ENCODE measurements at regions not wholly inside any gene's neighbourhood (a gene's known extent, or its start where the extent isn't known, plus 50 kb on each side); places are given as distances from the start of the nearest gene placed in this dataset.
A peak's percentile ranks its signal among the peaks of the same experiment; 100 is the strongest.
"Not testable (repeated sequence)": the region's sequence is repeated elsewhere in the genome, so short reads cannot be mapped to it uniquely, and the experiment has no call there.

GRCh38 chr5:173667702-173668101 lies 51.3 kb upstream of the BOD1 start:
- no peak for DNase-seq

DNA sequence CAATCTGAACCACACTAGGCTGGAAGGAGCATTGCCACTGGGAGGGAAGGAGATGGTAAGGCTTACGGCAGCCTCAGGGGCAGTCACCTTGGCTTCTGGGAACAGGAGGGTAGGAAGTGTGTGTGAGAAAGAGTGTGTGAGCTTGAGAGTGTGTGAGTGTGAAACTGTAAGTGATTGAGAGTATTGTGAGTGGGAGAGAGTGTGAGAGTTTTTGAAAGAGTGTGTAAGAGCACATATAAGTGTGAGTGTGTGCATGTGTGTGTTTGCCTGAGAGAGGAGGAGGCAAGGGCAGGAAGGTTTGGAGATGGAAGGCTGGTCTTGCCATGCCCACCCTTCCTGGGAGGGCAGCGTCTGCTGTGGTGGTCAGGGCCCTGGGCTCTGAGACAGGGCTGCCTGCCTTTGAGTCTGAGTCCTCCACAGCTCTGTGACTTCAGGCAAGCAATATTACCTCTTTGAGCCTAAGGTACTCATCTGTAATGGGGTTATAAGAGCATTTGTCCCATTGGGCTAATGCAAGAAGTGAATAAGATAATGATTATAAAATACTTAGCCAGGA lies 51.9 kb upstream of the BOD1 start:
- no peak for DNase-seq

GRCh38 chr5:173668910-173669309 lies 52.5 kb upstream of the BOD1 start:
- no peak for DNase-seq

- DNase-seq: no peak
These were observed 53.0 kb upstream of the BOD1 start for GRCh38 chr5:173669483-173669882.

DNA sequence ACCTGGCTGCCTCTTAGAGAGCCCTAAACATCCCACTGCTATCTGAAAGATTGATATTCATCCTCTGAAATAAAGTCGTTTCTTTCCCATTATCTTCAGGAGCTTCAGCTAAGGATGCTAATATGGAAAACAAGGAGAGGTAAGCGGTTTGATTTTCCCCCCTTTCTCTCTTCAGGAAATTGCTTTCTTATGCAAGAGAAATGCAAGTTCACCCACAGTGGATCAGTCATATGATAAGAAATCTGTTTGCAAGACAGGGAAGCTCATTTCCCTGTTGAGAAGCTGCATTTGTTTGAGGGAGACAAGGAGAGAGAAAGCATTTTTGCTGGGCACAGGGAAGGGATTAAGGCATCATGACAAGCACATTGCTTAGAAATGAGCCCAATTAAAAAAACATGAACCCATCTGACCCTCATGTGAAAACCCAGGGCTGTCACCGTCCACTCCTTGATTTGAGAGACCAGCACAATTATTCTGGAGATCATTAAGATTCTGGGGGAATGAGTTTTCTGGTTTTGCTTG lies 53.7 kb upstream of the BOD1 start:
- DNase-seq: no peak

GRCh38 chr5:173670791-173671120 lies 54.3 kb upstream of the BOD1 start:
- no peak for DNase-seq

DNA sequence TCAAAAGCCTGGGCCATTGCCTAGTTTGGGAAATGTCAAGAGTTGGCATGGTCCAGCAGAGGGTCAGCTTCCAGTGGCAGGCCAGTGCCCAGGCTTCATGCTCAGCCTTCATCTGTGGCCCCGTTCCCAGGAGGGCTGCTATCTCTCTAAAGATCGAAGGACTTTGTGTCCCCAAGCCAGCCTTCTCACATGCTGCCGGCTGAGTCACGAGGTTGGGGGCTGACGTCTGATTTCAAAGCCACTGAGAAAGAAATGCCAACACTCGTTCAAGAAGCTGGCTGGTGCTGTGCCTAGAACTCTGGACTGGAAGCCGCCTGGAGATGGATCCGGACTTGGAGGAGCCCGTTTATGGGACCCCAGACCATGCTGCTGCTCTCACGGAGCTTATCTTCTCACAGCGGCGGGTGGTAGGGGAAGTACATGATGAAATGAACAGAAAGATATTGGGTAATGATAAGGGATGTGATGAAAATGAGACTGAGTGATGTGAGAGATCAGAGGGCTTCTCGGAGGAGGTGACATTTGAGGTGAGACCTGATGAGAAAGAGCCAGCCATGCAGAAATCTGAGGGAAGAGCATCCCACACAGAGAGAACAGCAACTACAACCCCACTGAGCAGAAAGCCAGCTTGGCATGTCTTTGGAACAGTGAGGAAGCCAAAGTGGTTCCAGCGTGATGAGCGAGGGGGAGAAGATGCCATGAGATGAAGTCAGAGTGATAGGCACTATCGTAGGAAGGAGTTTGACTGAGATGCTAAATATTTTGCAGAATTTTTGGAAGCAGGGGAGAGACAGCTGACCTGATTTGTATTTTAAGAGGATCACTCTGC lies 54.9 kb upstream of the BOD1 start:
- DNase-seq: no peak

- no peak for DNase-seq
These were observed 55.7 kb upstream of the BOD1 start for GRCh38 chr5:173672166-173672565.

DNA sequence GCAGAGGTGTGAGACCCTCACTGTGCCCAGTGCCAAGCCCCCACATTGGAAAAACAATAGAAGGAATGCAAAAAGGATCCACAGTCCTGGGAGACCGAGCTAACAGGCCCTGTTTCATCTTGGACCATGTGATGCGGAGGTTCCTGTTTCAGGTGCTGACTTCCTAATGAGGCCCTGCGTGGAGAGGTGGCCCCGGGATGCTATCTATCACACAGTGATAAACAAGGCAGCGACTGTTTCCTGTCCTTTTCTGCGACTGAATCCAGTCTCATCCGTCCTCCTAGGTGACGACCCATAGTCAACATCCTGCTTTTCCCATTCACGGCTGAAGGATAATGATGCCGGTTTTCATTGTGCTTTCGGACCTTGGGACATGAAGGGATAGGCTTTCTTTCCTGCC lies 56.4 kb upstream of the BOD1 start:
- DNase-seq: no peak

DNA sequence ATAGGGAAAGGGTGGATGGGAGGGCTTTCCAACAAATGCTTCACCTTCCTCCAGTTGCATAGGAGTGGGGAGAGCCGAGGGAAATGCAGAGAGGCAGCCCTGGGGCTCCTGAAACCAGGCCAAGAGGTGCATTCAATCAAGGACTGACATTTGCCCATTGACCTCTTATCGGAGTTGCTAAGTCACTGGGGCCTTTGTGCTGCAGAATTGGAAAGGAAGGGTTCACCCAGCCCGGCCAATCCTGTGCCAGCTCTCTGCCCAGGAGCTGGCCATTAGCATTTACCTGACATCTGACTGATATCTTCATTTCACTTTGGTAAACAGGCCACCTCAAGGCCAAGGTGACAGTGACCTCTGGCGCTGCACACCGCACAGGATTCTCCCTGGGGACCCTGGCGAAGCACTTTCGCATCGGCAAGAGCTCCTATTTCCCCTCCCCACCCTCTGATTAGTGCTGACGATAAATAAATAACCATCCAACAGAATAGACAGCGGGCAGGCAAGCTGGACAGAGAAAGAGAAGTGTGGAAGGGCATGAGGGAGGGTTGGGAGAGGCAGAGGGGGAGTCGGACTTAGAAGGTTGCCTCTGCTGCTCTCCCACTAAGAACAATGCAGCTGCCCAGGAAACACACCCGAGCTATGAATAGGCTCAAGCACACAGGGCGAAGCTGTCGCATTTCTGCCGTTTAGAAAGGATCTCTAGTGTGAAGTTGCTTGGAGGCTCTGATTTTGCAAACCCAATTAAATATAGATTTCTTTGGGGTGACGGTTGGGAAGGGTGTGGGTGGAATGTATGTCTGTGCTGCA lies 57.0 kb upstream of the BOD1 start:
- no peak for DNase-seq

DNA sequence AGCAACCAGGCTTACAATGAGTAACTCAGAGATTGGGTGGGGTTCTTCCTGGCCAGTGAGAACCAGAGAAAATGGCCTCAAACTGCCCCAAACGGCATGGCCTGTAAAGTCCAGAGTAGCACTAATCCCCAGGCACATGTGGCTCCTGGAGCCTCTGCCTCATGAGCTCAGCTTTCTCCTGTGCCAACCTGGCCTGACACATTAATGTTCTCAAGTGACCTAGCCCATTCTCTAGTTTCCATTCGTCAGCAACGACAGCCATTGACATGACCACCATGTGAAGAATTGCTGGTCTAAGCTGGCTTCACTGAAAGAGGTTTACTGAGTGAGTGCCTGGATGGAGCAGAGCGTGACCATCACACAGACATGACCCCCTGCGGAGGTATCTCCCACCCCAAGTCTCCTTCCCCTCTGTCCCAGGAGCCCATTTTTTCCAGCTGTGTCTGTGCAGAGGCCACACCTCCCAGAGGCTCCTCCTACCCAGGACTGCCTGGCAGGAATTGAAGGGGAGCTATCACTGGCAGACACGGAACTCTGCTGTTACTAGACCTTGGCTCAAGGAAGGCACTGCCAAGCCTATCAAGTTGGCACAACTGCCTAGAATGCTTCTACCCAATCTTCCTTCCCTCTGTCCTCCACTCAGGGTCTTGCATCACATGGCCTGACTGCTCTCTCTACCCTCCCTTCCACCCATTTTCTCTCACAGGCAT lies 59.0 kb upstream of the BOD1 start:
- no peak for DNase-seq

GRCh38 chr5:173676375-173676774 lies 59.9 kb upstream of the BOD1 start:
- DNase-seq: no peak

- DNase-seq: no peak
These were observed 60.7 kb upstream of the BOD1 start for GRCh38 chr5:173677125-173677672.

DNA sequence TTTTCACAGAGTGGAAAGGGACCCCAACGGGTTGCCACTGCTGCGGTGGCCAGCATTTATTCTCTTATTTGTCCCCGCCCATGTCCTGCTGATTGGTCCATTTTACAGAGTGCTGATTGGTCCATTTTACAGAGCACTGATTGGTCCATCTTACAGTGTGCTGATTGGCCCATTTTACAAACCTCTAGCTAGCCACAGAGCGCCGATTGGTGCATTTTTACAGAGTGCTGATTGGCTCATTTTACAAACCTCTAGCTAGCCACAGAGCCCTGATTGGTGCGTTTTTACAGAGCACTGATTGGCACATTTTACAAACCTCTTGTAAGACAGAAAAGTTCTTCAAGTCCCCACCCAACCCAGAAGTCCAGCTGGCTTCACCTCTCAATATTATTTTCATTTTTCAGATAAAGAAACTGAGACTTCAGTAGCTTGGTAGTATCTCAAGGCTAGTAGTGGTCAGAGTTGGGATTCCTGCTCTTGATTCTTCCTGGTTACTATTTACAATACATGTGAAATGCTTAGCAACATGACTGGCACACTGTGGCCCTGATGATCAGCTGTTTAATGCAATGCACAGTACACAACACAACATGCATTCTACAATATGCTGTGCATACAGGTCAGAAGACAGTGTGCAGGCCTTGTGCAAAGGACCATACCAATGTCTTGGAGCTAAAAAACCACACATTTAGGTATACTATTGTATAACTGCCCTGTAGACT lies 63.6 kb upstream of the BOD1 start:
- no peak for DNase-seq

- no peak for DNase-seq
These were observed 64.3 kb upstream of the BOD1 start for GRCh38 chr5:173680660-173681242.

DNA sequence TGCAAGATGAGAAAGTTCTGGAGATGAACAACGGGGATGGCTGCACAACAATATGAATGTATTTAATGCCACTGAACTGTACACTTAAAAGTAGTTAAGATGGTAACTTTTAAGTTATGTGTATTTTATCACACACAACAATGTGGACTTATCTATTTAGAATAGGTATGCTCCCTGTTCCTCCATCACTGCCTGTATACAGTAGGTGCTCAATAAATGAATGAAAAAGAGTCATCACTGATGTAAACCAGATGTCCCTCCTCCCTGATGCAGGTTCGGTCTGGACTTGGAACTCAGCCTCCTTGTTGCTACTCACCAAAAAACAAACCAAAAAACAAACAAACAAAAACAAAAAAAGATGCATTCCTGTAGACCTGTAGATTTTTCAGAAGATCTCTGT lies 65.9 kb upstream of the BOD1 start:
- no peak for DNase-seq

GRCh38 chr5:173684535-173684934 lies 68.1 kb upstream of the BOD1 start:
- not testable (repeated sequence) for DNase-seq

- no peak for DNase-seq
These were observed 70.5 kb upstream of the BOD1 start for GRCh38 chr5:173686950-173687349.

DNA sequence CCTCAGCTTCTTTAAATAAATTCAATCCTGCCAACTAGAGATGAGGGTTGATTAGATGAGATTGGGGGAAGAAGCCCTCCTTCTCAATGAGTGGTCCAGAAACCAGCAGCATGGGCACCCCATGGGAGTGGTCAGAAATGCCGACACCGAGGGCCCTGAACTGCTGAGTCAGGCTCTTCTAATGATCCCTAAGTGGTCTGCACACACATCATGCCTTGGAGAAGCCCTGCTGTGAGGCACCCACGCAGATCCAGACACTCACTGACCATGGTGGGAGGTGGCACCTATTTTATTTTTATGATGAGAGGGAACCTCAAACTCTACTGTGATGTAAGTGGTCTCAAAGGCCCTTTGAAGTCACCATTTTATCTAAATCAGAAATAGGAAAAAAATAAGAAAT lies 72.3 kb upstream of the BOD1 start:
- DNase-seq: no peak

DNA sequence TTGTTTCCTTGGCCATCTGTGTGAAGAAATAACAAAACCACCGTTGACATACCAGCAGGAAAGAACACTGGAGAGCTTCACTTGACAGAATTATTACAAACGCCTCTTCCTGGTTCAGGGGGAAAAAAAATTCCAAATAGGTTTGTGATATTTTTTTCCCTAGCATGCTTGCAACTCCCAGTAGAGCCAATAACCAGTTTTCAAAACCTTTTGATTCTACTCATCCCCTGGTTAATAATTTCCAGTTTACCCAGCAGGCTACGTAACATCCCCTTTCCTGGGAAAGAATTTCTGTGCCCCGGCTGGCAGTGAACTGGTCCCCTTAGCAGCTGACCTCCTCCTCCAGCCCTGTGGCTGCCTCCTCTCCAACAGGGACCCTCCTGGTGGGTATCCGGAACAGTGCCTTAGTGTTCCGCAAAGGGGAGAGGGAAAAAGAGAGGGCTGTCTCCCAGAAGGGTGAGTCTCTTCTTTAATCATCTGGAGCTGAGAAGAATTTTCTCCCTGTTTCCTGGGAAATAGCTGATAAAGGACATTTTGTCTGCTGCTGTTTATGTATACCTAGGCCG lies 72.8 kb upstream of the BOD1 start:
- no peak for DNase-seq

- DNase-seq: peak; percentile 30
These were observed 73.4 kb upstream of the BOD1 start for GRCh38 chr5:173689737-173690360.

Data from right hindlimb (tissue), 1 donor.